ENCODE measurements at regions not wholly inside any gene's neighbourhood (a gene's known extent, or its start where the extent isn't known, plus 50 kb on each side); places are given as distances from the start of the nearest gene placed in this dataset.

GRCh38 chr20:30168025-30168799, 1089.3 kb upstream of the DEFB115 start:
- TF ChIP-seq CTCF (IDR thresholded peaks at IDR 0.05) (no peak), POLR2A (IDR thresholded peaks at IDR 0.05) (no peak)

All from lower leg skin (tissue), 3 donors.